BE2C (cell line): ENCODE measurements at regions not wholly inside any gene's neighbourhood (a gene's known extent, or its start where the extent isn't known, plus 50 kb on each side); places are given as distances from the start of the nearest gene placed in this dataset.
"Not testable (repeated sequence)": the region's sequence is repeated elsewhere in the genome, so short reads cannot be mapped to it uniquely, and the experiment has no call there.

Experiments
- DNase-seq: peaks from one replicate; pipeline ENCODE4 v3.0.0-alpha.2; 2020
- H3K27me3 ChIP-seq: fragments of 250-450 bp; sonication (Bioruptor Pico); 2 replicates; pipeline ENCODE4 v1.5.1; 2020; ENCODE audit warnings: mild to moderate bottlenecking
- H3K36me3 ChIP-seq: fragments of 250-450 bp; sonication (Bioruptor Pico); 2 replicates; pipeline ENCODE4 v1.5.1; 2020; ENCODE audit warnings: mild to moderate bottlenecking
- H3K4me1 ChIP-seq: fragments of 250-450 bp; sonication (Bioruptor Pico); 2 replicates; pipeline ENCODE4 v1.5.1; 2020
- H3K4me3 ChIP-seq: 2 replicates; pipeline ENCODE4 v1.5.1; 2011; ENCODE audit warnings: low read depth, low read length
- H3K9me3 ChIP-seq: fragments of 250-450 bp; sonication (Bioruptor Pico); 2 replicates; pipeline ENCODE4 v1.5.1; 2020
- TF ChIP-seq, protein P1 (sequence below): IDR thresholded peaks from 2 replicates; pipeline ENCODE4 v1.5.1; 2012; ENCODE audit warnings: mild to moderate bottlenecking, low read depth, low read length

DNA sequence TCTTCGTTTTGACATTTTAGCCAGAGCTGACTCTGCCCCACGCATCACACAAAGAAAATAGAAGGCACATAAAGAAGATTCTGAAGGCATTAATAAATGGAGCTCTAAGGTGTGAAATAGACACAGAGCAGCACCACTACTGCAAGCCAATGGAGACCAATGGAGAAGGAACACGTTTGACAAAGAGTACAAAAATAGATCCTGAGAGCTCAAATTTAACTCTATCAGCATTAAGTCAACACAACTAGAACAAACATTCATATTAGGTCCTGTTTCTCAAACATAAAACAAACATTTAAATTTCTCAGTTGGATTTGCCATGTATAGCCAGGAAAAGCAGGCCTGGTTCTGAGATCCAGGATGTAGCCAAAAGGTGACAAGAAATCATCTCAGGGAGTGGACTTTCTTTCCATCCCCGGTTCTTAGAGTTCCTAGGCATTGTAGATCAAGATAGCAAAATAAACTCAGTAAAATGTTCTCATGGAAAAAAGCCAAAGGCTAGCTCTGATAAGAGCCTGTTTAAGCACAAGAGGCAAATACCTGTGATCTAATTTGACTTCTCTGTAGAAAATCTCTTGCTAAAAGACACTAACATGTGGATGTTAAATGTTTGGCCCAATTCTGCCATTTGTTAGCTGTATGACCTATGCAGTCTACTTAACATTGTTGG, 174.2 kb upstream of the VIPR2 start:
- TF ChIP-seq, protein P1, sequence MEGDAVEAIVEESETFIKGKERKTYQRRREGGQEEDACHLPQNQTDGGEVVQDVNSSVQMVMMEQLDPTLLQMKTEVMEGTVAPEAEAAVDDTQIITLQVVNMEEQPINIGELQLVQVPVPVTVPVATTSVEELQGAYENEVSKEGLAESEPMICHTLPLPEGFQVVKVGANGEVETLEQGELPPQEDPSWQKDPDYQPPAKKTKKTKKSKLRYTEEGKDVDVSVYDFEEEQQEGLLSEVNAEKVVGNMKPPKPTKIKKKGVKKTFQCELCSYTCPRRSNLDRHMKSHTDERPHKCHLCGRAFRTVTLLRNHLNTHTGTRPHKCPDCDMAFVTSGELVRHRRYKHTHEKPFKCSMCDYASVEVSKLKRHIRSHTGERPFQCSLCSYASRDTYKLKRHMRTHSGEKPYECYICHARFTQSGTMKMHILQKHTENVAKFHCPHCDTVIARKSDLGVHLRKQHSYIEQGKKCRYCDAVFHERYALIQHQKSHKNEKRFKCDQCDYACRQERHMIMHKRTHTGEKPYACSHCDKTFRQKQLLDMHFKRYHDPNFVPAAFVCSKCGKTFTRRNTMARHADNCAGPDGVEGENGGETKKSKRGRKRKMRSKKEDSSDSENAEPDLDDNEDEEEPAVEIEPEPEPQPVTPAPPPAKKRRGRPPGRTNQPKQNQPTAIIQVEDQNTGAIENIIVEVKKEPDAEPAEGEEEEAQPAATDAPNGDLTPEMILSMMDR = no peak
- Histone ChIP-seq H3K9me3 (no peaks in the 10 kb centered on the region), H3K36me3 (no peaks in the 10 kb centered on the region), H3K4me3 (no peak overlapping the region), H3K27me3 (no peaks in the 10 kb centered on the region), H3K4me1 (peaks cover 30% of the 10 kb centered on the region)
- no peak for DNase-seq

DNA sequence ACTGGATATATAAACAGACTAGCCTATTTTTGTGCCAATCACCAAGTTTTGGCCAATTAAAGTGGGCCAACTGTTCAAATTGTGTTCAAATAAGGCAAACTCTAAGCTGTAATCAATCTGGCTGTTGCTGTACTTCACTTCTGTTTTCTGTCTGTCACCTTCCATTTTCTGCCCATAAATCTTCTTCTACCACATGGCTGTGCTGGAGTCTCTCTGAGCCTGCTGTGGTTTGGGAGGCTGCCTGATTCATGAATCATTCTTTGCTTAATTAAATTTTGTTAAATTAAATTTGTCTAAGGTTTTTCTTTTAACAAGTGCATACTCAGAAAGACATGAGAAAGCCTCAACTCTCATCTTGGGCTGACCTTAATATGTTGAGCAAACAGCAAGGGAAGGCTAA, 172.6 kb upstream of the VIPR2 start:
- DNase-seq = peak; percentile 73
- H3K9me3 ChIP-seq = no peaks in the 10 kb centered on the region
- H3K36me3 ChIP-seq = no peaks in the 10 kb centered on the region
- H3K4me1 ChIP-seq = peaks cover 30% of the 10 kb centered on the region
- H3K27me3 ChIP-seq = no peaks in the 10 kb centered on the region
- TF ChIP-seq, protein P1 = no peak
- no peak overlapping the region for H3K4me3 ChIP-seq

DNA sequence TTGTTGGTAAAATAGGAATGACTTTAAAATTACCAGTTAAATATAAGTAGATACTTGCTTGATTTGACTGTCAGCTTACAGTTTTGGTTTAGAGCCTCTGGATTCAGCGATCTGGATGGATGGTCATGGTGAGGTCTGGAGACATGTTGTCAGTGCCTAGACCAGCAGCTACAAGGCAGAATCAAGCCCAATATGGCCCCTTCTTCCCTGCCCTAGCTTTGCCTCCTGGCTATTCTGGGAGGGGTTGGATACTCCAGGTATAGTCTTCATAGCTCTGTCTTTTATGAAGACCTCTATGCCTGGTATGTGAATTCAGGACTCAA, 166.5 kb upstream of the VIPR2 start:
- Histone ChIP-seq H3K36me3 (no peaks in the 10 kb centered on the region), H3K27me3 (no peaks in the 10 kb centered on the region), H3K4me3 (no peak overlapping the region), H3K4me1 (peaks cover 7% of the 10 kb centered on the region), H3K9me3 (no peaks in the 10 kb centered on the region)
- DNase-seq = no peak
- TF ChIP-seq, protein P1 = no peak

DNA sequence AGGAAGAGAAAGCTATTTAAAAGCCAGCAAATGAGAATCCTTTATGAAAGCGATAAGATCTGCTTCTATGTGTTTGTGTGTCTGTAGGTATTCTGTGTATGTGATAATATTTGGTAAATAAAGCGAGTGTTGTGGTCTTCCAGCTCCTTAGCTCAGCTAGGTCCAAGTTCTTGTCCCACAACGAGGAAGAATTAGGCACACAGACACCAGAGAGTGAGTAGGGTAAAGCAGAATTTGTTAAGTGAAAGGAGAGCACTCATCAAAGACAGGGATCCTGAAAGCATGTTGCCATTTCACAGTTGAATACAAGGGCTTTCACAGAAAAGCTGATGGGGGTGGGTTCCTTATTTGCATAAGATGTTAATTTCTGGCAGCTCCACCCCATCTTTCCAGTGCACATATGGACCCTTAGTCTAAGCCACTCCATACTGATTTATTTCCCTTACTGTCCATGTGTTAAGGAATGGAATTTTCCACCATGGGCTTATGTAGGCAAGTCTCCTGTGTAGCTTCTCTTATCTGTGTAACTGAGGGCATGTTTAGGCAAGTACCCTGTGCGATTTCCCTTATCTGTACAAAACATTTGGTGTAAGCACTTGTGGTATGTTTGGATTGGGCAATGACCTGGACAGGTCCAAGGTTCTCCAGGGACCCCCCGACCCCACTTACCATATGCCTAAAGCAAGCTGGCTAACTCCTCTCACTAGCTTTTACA, 165.9 kb upstream of the VIPR2 start:
- no peaks in the 10 kb centered on the region for H3K36me3 ChIP-seq
- no peaks in the 10 kb centered on the region for H3K9me3 ChIP-seq
- peaks cover 7% of the 10 kb centered on the region for H3K4me1 ChIP-seq
- TF ChIP-seq, protein P1 = no peak
- no peak for DNase-seq
- no peak overlapping the region for H3K4me3 ChIP-seq
- H3K27me3 ChIP-seq = no peaks in the 10 kb centered on the region

DNA sequence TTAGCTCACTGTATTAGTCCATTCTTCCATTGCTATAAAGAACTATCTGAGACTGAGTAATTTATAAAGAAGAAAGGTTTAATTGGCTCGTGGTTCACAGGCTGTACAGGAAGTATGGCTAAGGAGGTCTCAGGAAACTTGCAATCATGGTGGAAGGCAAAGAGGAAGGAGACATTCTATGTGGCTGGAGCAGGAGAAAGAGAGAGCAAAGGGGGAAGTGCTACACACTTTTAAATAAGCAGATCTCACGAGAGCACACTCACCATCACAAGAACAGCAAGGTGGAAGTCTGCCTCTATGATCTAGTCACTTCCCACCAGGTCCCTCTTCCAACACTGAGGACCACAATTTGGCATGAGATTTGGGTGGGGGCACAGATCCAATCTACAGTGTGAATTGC, 164.5 kb upstream of the VIPR2 start:
- H3K27me3 ChIP-seq, H3K9me3 ChIP-seq, H3K4me1 ChIP-seq, DNase-seq, H3K36me3 ChIP-seq, H3K4me3 ChIP-seq: not testable (repeated sequence)

DNA sequence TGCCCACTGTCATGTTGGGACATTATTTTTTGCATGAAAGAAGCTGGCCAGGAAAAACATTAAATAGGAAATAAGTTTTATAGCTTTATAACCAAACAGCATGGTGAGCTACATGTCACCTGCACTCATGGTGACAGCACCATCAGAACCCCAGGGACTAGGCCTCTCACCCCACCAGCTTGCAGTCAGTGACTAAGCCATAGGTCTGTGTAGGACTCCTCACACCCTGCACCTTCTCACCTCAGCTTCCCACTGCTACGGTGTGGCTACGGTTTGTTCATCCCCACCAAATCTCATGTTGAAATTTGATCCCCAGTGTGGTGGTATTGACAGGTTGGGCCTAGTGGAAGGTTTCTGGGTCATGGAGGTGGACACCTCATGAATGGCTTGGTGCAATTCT, 161.3 kb upstream of the VIPR2 start:
- DNase-seq = no peak

DNA sequence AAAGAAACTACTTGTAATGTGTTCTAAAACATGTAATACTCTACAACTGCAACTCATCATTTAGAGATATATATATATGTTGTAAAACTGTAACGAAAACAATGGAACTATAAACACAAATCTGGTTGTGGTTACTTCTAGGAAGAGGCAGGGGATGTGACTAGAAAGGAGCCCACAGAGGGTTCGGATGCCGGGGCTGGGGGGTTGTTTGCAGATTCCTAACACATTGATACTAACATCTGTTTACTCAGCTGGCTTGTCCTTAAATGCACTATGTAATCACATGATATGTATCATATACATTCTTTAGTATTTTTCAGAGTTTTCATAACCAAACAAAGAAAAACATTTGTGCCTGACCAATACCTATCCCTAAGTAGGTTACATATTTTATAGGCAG, 160.5 kb upstream of the VIPR2 start:
- not testable (repeated sequence) for H3K4me3 ChIP-seq, DNase-seq, H3K4me1 ChIP-seq, H3K27me3 ChIP-seq, H3K9me3 ChIP-seq, H3K36me3 ChIP-seq

More for the DNA sequence above, 161.3 kb upstream of the VIPR2 start:
- H3K36me3 ChIP-seq = no peaks in the 10 kb centered on the region
- TF ChIP-seq, protein P1 = no peak
- no peaks in the 10 kb centered on the region for H3K9me3 ChIP-seq
- peaks cover 7% of the 10 kb centered on the region; the same call in 1 of the 2 replicates for H3K4me1 ChIP-seq
- H3K27me3 ChIP-seq = no peaks in the 10 kb centered on the region
- H3K4me3 ChIP-seq = no peak overlapping the region

DNA sequence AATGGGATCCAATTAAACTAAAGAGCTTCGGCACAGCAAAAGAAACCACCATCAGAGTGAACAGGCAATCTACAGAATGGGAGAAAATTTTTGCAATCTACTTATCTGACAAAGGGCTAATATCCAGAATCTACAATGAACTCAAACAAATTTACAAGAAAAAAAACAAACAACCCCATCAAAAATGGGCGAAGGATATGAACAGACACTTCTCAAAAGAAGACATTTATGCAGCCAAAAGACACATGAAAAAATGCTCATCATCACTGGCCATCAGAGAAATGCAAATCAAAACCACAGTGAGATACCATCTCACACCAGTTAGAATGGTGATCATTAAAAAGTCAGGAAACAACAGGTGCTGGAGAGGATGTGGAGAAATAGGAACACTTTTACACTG, 158.8 kb upstream of the VIPR2 start:
- not testable (repeated sequence) for H3K36me3 ChIP-seq, H3K4me3 ChIP-seq, H3K27me3 ChIP-seq, DNase-seq, H3K9me3 ChIP-seq, H3K4me1 ChIP-seq
